ENCODE measurements at regions not wholly inside any gene's neighbourhood (a gene's known extent, or its start where the extent isn't known, plus 50 kb on each side); places are given as distances from the start of the nearest gene placed in this dataset.

DNA sequence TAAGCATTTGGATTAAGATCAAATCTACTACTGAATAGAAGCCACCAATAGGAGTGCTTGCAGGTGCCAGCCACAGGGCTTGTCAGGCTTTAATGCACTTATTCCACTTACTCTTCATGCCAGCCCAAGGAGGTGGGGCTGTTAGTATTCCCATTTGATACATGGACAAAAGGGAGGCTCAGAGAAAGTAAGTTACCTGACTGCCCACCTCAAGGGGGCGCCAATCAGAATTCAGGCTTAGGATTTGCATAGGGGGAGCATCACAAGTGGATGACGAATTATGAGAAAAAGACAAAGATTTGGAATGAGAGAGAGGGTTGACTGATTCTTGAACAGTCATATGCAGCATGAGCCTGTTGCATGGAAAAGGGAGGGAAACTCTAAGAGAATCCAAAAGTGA lies 188.4 kb upstream of the TSHZ2 start:
- TF ChIP-seq, protein P1, sequence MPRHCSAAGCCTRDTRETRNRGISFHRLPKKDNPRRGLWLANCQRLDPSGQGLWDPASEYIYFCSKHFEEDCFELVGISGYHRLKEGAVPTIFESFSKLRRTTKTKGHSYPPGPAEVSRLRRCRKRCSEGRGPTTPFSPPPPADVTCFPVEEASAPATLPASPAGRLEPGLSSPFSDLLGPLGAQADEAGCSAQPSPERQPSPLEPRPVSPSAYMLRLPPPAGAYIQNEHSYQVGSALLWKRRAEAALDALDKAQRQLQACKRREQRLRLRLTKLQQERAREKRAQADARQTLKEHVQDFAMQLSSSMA (CRISPR knock-in tag; IDR thresholded peaks at IDR 0.05), result no peak
- TF ChIP-seq ZNF792 (CRISPR knock-in tag; IDR thresholded peaks at IDR 0.05) (no peak), ZNF598 (CRISPR knock-in tag; IDR thresholded peaks at IDR 0.05; ENCODE audit: borderline replicate concordance) (no peak), ZNF274 (CRISPR knock-in tag; IDR thresholded peaks at IDR 0.05) (no peak), RBM22 (optimal IDR thresholded peaks at IDR 0.05; ENCODE audit: low read length) (no peak), ZMAT3 (CRISPR knock-in tag; conservative IDR thresholded peaks at IDR 0.05) (no peak), MED13 (CRISPR knock-in tag; IDR thresholded peaks at IDR 0.05) (no peak), KLF15 (CRISPR knock-in tag; IDR thresholded peaks at IDR 0.05; ENCODE audit: borderline replicate concordance) (no peak), CBX1 (IDR thresholded peaks at IDR 0.05; ENCODE audit: low read depth) (no peak), ZNF253 (CRISPR knock-in tag; IDR thresholded peaks at IDR 0.05; ENCODE audit: borderline replicate concordance) (no peak), ZNF75D (CRISPR knock-in tag; IDR thresholded peaks at IDR 0.05; ENCODE audit: borderline replicate concordance) (no peak)
- TF ChIP-seq, protein P2, sequence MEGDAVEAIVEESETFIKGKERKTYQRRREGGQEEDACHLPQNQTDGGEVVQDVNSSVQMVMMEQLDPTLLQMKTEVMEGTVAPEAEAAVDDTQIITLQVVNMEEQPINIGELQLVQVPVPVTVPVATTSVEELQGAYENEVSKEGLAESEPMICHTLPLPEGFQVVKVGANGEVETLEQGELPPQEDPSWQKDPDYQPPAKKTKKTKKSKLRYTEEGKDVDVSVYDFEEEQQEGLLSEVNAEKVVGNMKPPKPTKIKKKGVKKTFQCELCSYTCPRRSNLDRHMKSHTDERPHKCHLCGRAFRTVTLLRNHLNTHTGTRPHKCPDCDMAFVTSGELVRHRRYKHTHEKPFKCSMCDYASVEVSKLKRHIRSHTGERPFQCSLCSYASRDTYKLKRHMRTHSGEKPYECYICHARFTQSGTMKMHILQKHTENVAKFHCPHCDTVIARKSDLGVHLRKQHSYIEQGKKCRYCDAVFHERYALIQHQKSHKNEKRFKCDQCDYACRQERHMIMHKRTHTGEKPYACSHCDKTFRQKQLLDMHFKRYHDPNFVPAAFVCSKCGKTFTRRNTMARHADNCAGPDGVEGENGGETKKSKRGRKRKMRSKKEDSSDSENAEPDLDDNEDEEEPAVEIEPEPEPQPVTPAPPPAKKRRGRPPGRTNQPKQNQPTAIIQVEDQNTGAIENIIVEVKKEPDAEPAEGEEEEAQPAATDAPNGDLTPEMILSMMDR (CRISPR knock-in tag; IDR thresholded peaks at IDR 0.05), result peak; percentile 39; the same call in 1 of the 2 replicates
- TF ChIP-seq, protein P3, sequence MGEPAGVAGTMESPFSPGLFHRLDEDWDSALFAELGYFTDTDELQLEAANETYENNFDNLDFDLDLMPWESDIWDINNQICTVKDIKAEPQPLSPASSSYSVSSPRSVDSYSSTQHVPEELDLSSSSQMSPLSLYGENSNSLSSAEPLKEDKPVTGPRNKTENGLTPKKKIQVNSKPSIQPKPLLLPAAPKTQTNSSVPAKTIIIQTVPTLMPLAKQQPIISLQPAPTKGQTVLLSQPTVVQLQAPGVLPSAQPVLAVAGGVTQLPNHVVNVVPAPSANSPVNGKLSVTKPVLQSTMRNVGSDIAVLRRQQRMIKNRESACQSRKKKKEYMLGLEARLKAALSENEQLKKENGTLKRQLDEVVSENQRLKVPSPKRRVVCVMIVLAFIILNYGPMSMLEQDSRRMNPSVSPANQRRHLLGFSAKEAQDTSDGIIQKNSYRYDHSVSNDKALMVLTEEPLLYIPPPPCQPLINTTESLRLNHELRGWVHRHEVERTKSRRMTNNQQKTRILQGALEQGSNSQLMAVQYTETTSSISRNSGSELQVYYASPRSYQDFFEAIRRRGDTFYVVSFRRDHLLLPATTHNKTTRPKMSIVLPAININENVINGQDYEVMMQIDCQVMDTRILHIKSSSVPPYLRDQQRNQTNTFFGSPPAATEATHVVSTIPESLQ (CRISPR knock-in tag; conservative IDR thresholded peaks at IDR 0.05), result no peak
